HTR-8/SVneo (cell line): ENCODE measurements at regions not wholly inside any gene's neighbourhood (a gene's known extent, or its start where the extent isn't known, plus 50 kb on each side); places are given as distances from the start of the nearest gene placed in this dataset.
"Not testable (repeated sequence)": the region's sequence is repeated elsewhere in the genome, so short reads cannot be mapped to it uniquely, and the experiment has no call there.

ENCODE experiments used
- DNase-seq: peaks from one replicate; pipeline ENCODE4 v3.0.0; 2011; ENCODE audit warnings: low spot score, mixed read lengths; ENCODE audit not compliant: insufficient read length
- FAIRE-seq: peaks from 2 replicates; lab custom pipeline; 2011; peaks lifted over from hg19 to GRCh38; lab: Jason Lieb, UNC

DNA sequence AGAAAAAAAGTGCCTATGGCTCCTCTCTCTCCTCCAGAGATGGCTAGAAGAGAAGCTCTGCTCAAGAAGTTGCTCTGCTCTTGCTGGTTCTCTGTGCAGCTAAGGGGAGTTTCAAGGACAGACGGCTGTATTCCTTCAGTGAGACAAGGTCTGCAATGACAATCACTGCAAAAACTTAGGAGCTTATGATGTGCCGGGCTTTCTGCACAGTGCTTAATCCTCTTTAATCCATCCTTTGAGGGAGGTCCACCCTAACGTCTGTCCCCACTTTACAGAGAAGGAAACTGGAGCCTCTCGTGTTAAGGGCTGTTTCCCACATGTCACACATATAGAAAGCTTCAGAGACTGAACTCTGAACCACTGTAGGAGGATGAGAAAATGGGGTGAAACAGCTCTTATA, 260.6 kb downstream of the MEX3B start:
- DNase-seq (no peak), FAIRE-seq (no peak)

DNA sequence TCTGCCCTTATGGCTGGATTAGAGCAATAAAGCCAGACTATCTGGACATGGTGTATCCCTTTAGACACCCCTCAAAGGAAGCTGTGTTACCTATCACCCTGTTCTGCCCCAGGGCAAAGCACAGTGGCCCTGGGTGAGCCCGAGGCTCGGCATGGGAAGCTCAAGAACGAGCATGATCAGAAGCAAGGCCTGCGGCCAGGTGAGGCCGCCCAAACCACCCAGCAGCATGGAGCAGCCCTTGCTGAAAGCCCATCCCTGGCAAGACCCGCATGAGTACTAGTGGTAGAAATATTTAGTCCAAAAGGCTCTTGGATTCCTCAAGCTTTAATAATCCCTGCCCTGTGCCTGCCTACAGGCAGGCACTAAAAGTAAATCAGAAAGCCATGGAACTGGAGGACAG, 261.1 kb downstream of the MEX3B start:
- no peak for DNase-seq
- no peak for FAIRE-seq

DNA sequence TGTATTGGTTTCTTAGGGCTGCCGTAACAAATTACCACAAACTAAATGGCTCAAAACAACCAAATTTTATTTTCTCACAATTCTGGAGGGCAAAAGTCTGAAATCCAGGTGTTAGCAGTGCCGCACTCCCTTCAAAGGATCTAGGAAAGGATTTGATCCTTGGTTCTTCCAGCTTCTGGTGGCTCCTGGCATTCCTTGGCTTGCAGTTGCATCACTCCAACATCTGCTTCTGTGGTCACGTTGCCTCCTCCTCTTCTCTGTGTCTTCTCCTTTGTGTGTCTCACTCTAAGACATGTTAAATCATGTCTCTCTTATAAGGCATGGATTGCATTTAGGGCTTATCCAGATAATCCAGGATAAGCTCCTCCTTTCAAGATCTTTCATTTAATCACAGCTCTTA, 262.2 kb downstream of the MEX3B start:
- FAIRE-seq (no peak), DNase-seq (no peak)

DNA sequence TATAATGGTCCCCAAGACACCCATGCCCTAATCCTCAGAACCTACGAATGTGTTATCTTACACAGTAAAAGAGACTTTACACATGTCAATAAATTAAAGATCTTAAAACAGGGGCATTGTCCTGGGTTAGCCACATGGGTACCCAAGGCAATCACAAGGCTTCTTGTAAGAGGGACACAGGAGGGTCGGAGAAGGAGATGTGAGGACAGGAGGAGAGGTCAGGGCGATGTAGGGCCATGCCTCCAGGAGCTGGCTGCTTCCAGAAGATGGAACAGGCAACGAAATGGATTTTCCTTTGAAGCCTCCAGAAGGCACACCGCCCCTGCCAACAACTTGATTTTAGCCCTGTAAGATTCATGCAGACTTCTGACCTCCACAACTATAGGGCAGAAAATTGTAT, 262.7 kb downstream of the MEX3B start:
- FAIRE-seq (no peak), DNase-seq (no peak)

DNA sequence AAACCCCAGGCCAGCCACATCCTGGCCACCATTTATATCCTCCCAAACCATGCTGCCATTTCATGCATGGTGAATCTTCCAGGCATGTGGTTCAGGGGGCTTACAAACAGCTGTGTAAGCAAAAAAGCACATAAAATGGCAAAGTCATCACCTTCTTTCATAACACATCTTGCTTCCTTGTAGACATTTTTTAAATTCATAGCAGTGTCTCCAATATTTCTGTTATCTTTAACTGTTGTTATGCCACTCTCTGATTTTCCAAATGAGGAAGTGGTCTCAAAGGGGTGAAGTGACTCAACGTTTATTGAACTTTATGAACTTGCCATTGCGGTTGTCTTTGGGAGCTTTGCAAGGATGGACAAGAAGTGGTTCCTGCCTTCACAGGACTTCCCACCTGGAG, 264.4 kb downstream of the MEX3B start:
- no peak for DNase-seq
- FAIRE-seq, result no peak

DNA sequence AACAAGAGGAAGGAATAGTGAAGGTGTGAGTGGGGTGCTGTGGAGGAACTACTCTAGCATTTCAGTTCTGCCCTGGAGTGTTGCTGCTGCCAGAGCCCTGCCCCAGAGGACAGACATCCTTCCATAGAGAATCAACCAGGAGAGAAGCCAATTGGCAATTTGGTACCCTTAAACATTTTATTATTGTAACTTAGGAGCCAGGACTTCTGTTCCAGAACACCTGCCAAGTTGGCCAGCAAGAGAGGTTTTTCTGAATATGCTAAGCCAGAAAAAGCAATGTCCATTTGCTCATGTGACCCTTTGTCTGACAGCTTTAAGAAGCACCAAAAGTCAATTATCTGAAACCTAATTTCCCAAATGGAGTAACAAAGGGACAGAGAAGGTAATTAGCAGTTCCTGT, 264.9 kb downstream of the MEX3B start:
- FAIRE-seq, result no peak
- no peak for DNase-seq

DNA sequence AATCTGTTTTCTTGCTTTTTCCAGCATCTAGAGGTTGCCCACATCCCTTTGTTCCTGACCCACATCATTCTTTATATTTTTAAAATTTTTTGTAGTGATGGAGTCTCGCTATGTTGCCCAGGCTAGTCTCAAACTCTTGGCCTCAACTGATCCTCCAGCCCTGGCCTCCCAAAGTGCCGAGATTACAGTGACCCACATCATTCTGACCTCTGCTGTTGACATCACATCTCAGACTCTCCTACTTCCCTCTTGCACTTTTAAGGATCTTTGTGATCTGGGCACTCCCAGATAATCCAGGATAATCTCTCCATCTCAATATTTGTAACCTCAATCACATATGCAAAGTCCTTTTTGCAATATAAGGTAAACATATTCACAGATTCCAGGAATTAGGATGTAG, 266.6 kb downstream of the MEX3B start:
- no peak for FAIRE-seq
- DNase-seq, result no peak

DNA sequence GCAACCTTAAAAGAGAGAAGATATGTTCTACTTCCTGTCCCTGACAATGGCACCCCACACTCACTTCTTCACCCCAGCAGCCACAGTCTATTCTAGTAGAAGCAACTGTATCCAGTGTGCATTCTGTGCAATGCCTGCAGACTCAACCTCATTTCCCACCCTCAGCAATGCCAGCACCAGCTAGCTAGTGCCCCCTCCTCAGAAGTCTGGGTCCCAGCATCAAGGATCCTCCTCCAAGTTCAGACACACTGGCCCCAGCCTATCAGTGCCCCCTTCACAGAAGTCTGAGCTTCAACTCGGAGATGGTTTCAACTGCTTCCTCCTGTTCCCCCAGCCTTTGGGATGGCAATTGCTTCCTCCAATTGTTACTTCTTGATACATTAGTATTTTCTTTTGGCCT, 268.3 kb downstream of the MEX3B start:
- FAIRE-seq (no peak), DNase-seq (no peak)

DNA sequence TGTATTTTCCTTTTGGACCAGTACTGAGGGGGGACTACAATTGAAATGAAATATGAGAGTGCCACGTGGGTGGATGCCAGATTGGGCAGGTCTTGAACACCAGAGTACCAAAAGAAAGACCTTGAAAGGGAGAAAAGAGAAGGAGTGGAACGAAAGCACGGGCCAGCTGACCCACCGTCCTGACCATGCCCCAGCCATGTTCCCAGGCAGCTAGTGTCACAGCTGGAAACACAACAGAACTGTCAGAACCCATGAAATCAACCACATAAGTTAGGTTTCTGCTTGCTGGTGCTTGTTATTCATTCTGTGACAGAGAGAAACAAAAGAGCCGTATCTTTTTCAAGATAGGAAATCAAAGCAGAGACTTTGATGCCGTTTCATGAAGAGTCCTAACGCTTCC, 268.8 kb downstream of the MEX3B start:
- DNase-seq (no peak), FAIRE-seq (no peak)

DNA sequence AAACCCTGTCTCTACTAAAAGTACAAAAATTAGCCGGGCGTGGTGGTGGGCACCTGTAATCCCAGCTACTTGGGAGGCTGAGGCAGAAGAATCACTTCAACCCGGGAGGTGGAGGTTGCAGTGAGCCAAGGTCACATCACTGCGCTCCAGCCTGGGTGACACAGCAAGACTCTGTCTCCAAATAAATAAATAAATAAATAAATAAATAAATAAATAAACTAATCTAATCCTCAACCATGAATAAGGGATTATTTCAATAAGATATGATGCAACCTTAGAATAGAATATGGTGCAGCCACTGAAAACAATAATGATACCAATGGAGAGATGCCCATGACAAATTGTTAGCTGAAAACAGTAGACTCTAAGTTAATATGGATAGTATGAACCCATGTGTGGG, 270.0 kb downstream of the MEX3B start:
- not testable (repeated sequence) for DNase-seq, FAIRE-seq

DNA sequence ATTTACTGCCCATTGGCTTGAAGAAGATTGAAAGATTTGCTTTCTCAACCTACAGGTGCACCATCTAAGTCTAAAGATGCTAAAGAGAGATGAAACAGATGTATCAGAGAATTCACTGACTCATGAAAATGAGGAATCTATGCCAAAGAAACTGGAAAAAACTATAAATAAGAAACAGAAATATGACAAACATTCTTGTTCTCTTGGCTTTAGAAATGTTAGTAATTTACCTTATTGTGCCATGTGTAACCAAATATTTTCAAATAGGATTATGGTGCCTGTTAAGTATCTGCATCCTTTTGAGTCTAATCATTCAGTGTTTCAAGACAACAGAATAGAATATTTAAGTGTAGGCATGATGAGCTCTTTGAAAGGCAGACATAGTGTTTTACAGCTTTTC, 271.5 kb downstream of the MEX3B start:
- no peak for DNase-seq
- FAIRE-seq, result no peak

DNA sequence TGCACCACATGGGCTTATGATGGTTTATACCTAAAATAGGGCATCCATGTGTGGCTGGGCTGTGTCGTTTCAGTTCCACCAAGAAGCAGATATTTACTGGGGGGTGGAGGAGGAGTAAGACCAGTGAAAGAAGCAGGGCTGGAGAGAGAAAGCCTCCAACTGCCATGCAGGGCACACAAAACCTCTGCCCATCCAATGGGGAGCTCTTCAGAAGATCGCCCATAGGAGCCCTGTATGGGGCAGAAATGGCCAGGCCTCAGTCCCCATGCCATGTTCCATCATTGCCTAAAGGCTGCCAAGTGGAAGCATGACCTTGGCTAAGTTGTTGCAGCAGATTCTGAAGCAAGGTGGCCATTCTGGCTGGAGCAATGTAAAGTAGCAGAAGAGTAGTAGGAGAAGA, 277.0 kb downstream of the MEX3B start:
- FAIRE-seq (no peak), DNase-seq (no peak)

DNA sequence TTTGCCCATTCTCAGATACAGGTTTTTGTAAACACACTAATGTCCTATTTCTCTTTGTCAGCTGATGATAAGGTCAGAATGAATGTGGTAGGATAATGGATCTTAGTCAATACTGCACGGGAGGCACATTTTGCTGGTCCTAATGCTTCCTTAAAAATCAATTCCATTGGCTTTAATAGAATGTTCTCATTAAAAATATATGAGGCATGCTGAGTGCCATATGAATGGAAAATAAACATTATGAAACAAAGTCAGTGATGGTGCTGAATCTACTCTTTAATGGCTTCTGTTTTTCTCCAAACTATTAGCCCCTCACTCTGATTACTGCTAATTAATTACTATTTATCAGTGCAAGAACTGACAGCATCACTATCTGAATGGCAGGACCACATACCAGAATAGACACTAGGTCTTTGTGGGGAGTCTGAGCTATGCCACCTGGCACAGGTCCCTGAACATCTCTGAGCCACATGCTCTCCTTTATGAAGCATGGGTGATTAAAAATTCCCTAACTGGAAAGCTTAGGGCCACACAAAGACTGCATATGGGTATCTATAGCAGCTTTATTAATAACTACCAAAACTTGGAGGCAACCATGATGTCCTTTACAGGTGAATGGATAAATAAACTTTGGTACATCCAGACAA, 278.9 kb downstream of the MEX3B start:
- no peak for FAIRE-seq
- no peak for DNase-seq

DNA sequence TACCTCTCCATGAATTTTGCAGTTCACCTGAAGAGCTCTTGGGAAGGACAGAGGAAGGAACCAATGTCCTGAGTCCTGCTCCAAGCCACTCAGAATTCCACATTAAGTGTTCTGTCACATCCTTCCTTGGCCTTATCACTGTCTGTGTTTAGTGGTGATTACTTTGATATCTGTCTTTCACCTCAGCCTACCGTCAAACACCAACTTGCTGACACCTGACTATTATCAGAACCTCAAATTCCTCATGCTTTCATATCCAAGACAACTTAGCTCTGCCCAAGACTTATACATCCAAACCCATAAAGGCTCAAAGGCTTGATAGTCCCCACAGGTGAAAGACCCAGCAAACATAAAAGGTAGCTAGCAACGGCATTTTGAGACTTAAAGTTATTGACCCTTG, 280.0 kb downstream of the MEX3B start:
- FAIRE-seq, result no peak
- no peak for DNase-seq

DNA sequence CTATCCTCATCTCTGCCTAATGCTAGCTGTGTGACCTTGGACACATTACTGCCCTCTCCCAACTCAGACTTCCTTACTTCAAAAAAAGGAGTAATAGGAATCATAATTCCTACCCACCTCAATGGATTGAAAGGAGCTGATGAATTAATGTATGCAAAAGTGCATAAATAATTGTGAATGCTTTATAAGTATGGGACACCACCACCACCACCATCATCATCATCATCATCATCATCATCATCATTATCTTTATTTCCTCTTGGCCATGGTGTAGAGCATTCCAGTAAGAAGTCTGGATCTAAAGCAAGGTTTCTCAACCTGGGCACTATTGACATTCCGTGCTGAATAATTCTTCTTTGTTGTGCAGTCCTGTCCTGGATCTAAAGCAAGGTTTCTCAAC, 282.5 kb downstream of the MEX3B start:
- DNase-seq, result no peak
- FAIRE-seq, result no peak

DNA sequence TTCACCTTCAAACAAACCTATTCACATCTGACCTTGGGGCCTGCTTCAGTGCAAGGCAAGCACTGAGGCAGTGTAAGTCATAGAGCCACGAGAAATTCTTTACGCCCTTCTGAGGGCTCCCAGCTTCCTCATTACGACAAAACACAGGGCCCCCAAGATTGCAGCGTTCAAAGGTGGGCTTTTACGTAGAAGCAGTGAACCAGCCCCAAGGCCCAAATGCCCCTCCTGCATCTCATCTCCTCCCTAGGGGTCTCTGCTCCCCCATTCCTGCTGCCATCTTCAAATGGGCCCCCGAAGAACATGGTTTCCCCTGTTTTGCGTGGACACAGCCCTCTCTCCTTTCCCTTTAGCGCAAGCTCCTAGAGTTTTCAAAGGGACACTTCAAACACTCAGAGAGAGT, 285.1 kb downstream of the MEX3B start:
- FAIRE-seq (no peak), DNase-seq (no peak)

DNA sequence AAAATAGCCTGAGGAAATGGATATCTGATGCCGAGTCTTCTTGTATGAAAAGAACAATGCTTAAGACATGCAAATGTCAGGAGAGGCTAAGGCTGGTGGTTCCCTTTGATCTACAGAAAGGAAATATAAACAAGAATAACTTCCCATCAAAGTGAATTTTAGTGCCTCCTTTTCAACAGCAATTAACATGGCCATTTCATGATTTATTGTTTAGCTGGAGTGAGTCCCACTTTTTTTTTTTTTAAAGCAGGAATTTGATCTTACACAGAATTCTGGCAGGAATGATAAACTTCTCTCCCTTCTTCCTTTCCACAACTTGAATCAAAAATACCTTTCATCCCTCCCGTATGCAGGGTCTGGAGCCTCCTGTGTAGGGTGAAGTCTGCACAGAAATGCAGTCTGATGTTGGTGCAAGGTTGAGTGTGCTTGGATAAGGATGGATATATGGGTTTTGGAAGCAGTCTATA, 287.0 kb downstream of the MEX3B start:
- DNase-seq, result no peak
- no peak for FAIRE-seq

DNA sequence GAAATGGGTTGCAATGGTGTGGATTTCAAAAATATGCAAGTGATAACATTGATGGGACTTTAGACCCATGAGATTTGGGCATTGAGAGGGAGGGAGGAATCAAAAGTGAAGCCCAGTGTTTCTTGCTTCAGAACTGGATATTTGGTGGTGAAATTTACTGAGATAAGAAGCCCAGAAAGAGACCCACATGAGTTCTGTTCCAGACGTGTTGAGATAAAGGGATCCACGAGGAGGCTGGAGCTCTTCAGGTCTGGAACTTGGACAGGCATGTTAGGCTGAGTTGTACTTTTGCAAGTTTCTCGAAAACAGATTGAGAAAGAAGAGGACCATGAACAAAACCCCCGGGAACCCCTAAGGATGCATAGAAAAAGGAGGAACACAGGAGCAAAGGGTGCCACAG, 290.2 kb downstream of the MEX3B start:
- FAIRE-seq (no peak), DNase-seq (no peak)

DNA sequence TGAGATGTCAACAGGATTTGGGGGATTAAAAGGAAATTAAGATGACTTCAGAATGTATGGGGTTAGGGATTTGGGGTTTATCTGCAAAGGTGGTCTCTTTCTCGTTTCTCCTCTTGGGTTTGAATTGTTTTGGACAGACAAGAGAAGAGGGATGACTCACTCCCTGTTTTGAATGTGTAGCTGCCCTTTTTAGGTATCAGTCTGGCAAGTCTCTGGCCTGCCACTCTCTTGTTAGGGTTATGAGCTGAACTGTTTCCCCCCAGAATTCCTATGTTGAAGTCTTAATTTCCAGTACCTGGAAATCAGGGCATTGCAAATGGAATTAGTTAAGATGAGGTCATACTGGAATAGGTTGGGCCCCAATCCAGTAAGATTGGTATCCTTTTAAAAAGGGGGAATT, 291.7 kb downstream of the MEX3B start:
- FAIRE-seq, result no peak
- no peak for DNase-seq

DNA sequence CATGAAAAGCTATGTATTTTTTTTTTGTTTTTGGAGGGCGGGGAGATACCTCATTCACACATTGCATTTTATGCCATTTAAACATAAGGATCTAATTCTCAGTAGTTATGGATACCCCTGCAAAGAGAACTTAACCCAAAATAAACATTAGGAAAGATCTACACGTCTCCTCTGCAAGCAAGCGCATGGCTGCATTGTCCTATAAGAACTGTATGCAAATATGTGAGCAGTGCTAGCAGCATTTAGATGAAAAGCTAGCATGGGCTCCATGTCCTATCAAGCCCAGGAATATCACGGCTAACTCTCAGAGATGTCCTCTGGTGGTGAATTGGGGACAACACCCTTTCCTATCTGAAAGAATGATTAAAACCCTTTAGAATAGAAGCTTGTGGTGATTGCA, 292.8 kb downstream of the MEX3B start:
- FAIRE-seq (no peak), DNase-seq (no peak)

DNA sequence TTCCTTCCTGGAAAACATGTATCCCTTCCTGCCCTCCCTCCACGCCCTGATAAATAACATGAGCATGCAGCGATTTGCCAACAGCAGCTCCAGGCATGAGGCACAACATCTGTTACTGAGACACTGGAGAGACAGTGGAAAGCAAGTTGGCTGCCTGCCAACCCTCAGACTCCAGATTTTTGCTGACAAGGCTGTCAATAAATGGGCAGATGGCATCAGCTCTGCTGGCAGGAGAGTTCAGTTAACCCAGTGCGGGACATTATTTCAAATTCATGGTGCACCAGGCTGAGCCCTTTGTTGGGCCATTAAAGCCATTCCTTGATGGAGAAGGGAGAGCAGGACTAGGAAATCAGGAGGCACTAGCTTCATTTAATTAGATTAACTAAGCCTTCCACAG, 293.3 kb downstream of the MEX3B start:
- FAIRE-seq (no peak), DNase-seq (peak; percentile 6)

DNA sequence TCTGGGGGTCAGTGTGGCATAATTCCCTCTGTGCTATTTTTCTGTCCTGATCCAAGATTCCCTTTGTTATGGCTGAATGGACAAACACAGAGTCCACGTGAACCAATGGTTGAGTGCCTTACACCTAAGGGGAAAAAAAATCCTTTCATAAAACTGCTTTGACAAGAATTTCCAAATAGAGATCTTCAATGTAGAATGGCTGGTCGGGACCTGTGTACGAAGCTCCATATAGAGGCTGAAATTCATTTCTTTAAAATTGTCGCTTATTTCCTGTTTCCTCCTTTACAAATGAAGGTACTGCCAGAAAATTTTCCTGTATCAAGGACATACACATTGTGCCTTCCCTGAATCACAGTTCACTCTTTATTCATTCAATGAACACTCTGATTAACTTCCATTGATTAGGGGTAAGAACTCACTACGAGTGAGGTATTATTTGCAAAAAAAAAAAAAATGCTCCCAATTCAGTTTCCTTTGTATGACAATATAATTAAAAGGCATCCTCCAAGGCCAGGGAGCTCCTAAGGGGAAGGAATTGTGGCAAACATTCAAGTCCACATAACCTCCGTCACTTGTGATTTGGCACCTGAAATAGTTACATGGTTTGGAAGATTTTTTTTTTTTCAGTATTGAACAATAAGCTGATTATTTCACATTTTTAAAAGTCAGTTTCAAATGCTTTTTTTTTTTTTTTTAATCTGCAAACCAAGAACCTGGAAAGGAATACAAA, 293.8 kb downstream of the MEX3B start:
- DNase-seq, result no peak
- FAIRE-seq, result no peak
